ENCODE measurements at regions not wholly inside any gene's neighbourhood (a gene's known extent, or its start where the extent isn't known, plus 50 kb on each side); places are given as distances from the start of the nearest gene placed in this dataset.

- intact Hi-C loops (cut with DNase I) = no loop called here
- no peak for ATAC-seq (ENCODE audit: poor library complexity)
- no peak for DNase-seq
Observed at GRCh38 chr3:148030975-148031374, 621.8 kb downstream of the ZIC1 start.

GRCh38 chr3:148034353-148034752 is 625.2 kb downstream of the ZIC1 start:
- DNase-seq = no peak
- intact Hi-C loops (cut with DNase I) = no loop called here
- no peak for ATAC-seq (ENCODE audit: poor library complexity)

DNA sequence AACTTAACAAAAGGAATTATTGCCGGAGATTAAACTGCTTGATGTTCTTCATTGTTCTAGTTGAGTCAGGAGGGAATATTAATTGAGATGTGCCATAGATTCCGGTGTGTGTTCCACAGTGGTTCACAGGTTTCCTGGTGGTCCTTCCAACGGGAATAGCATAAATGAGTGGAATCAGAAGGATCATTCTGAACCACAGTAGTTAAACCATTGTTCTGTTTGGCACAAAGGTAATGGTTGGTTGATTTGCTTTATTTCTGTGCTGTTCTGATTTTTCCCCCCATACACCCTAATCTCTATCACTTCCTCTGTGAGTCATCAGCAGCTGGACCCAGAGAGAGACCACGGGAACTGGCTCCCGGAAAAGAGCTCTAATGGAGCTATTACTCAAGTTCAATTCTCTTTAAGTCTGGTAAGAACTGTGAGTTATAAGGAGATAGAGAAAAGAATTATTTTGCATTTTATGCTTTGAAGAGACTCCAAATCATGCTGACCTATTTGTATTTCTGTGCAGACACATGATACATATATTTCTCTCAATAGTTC is 627.2 kb downstream of the ZIC1 start:
- intact Hi-C loops (cut with DNase I) = no loop called here
- no peak for DNase-seq
- ATAC-seq (ENCODE audit: poor library complexity) = no peak

DNA sequence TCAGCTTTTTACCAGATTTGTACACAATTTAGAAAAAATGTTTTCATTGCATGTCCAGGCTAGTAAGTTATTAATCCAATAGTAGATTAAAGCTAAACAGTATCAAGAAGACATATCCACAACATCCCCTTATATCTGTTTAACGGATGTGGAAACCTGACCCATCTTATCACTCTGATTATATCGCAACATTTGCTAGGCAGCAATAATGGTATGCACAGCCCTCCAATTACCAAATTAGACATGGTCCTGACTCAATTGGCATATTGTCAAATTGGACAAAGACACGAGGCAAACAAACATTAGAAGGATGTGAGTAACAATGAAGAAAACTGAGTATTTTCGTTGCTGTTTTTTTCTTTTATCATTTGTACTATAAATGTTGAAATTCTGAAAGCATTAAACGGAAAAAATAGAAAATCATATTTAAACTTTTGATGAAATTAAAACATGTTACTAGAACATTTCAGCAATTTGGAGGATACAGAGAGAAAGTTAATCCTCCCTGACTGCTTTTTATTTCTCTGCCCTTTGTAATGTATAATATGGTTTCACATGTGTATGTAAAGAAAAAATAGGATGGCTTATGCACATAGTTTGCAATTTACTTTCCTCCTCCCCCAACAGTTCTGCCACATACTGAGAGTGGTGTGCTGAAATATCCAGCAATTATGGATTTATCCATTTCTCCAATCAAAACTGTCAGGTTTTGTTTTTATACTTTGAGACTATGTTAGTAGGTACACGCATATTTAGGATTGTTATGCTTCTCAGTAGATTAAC is 633.7 kb downstream of the ZIC1 start:
- intact Hi-C loops (cut with DNase I) = no loop called here
- no peak for ATAC-seq (ENCODE audit: poor library complexity)
- no peak for DNase-seq

DNA sequence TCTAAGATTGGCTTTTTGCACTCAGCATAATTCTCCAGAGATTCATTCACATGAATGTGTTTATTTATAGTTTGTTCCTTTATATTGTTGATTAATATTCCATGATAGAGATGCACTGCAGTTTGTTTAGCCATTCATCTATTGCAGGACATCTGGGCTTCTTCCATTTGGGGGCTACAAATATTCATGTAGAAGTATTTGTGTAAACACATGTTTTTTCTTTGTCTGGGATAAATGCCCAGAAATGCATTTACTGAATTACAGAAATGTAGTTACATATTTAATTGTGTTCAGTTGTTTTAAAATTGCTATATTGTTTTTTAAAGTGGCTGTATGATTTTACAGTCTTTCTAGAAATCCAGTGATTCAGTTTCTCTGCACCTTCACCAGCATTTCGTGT is 635.0 kb downstream of the ZIC1 start:
- no peak for DNase-seq
- ATAC-seq (ENCODE audit: poor library complexity) = no peak
- intact Hi-C loops (cut with DNase I) = no loop called here

- intact Hi-C loops (cut with DNase I) = no loop called here
- ATAC-seq (ENCODE audit: poor library complexity) (no peak), DNase-seq (no peak)
Observed at GRCh38 chr3:148054999-148055398, 642.7 kb upstream of the AGTR1 start.

- DNase-seq = no peak
- intact Hi-C loops (cut with DNase I) = no loop called here
- no peak for ATAC-seq (ENCODE audit: poor library complexity)
Observed at GRCh38 chr3:148062590-148062989, 635.1 kb upstream of the AGTR1 start.

- DNase-seq (no peak), ATAC-seq (ENCODE audit: poor library complexity) (no peak)
- intact Hi-C loops (cut with DNase I) = no loop called here
Observed at GRCh38 chr3:148066802-148067201, 630.9 kb upstream of the AGTR1 start.

- ATAC-seq (ENCODE audit: poor library complexity) = no peak
- no peak for DNase-seq
- intact Hi-C loops (cut with DNase I) = no loop called here
Observed at GRCh38 chr3:148068466-148068865, 629.2 kb upstream of the AGTR1 start.

GRCh38 chr3:148070041-148070440 is 627.7 kb upstream of the AGTR1 start:
- ATAC-seq (ENCODE audit: poor library complexity) = no peak
- intact Hi-C loops (cut with DNase I) = no loop called here
- DNase-seq = no peak

DNA sequence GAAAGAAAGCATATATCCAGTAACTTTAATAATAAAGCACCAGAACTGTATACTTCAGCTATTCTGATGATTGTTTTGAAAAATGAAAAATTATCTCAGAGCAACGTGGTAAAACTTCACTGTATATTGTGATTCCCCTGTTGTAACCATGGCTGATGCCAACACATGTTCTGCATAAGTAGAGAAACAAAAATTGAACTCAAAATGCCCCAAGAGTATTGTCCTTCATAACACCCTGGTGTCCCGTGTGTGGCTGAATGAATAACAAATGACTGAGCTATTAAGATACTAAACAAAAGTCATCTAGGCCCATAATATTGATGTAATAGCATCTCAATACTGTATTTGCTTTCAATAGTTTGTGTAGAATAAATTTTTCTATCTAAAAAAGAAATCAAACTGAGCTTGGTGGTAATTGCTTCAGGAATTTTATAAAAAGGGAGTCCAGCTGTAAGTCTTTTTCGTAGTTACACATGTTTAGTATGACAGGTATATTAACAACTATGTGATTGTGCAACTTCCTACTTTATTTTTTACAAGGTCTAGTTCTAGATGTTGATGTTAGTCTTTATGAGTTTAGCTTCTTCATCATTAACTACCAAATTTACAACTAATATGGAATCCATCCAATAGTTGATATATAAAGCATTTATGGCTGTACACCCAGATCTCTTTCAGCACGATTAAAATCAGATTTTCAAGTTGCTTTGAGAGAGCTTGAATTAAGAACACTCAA is 623.8 kb upstream of the AGTR1 start:
- ATAC-seq (ENCODE audit: poor library complexity) (no peak), DNase-seq (no peak)
- intact Hi-C loops (cut with DNase I) = no loop called here

GRCh38 chr3:148074946-148075345 is 622.8 kb upstream of the AGTR1 start:
- intact Hi-C loops (cut with DNase I) = no loop called here
- DNase-seq (no peak), ATAC-seq (ENCODE audit: poor library complexity) (no peak)

GRCh38 chr3:148075771-148076716 is 621.7 kb upstream of the AGTR1 start:
- intact Hi-C loops (cut with DNase I) = no loop called here
- peak; percentile 46 for ATAC-seq (ENCODE audit: poor library complexity)
- DNase-seq = no peak

DNA sequence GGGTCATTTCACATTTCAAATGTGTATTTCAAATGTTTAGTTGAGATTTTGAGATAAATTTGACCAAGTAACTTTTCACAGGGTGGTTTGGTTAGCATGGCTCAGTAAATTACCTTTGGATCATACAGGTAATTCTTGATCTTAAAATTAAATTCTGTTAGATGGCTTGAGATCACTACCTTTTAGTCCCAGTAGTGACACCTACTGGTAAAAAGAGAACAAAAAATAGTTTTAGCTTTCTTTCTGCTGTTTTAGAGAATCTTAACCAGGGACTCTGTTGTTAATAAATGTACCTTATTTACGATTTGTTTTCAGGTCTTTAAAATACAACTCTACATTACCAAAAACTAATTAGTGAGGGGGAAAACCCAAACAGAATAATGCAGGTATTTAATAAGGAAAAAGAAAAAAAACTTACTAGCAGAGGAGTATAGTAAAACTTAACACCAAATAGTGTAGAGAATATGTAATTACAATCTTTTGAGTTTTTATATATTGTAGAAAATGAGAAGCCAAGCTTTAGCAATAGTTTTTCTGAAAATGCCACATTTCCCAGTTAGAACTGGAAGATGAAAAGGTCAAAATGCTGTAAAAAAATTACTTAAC is 620.3 kb upstream of the AGTR1 start:
- DNase-seq (no peak), ATAC-seq (ENCODE audit: poor library complexity) (no peak)
- intact Hi-C loops (cut with DNase I) = no loop called here

- DNase-seq (no peak), ATAC-seq (ENCODE audit: poor library complexity) (no peak)
- intact Hi-C loops (cut with DNase I) = no loop called here
Observed at GRCh38 chr3:148077965-148078364, 619.7 kb upstream of the AGTR1 start.

DNA sequence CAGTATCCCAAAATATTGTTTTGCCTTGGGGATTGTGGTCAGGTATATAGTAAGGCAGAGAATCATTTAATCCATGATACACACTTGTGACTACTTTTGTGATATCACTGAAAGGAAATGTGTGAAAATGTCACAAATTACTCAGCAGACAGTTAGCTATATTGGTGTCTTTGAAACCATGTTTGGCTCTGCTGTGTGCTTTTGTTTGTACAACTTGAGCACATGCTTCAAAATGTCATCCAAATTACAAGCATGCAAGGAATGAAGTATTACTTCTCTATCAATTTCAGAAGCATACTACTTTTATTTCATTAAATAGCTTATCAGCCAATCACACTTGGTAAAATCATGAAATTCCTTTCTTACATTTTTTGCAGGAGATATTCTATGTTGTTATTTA is 619.0 kb upstream of the AGTR1 start:
- intact Hi-C loops (cut with DNase I) = no loop called here
- DNase-seq = no peak
- ATAC-seq (ENCODE audit: poor library complexity) = no peak

DNA sequence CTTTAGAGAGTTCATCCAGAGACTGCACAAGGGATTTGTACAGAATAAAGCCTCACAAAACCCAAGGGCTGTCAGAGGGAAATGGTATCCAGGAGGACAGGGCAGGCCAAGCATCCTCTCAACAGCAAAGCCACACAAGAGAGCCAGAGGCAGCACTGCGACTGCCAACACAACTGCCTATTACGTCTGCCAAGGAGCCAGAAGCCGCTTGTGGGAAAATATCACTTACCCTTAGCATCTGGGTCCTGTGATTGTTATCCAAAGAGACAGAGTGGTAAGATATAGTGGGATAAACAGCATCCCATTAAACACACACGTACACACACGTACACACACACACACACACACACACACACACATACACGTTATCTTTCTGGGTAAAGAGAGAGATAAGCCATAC is 618.3 kb upstream of the AGTR1 start:
- ATAC-seq (ENCODE audit: poor library complexity) (no peak), DNase-seq (peak; percentile 34)
- intact Hi-C loops (cut with DNase I) = no loop called here

GRCh38 chr3:148081926-148082325 is 615.8 kb upstream of the AGTR1 start:
- DNase-seq (no peak), ATAC-seq (ENCODE audit: poor library complexity) (no peak)
- intact Hi-C loops (cut with DNase I) = no loop called here
